GM21825 (cell line): ENCODE measurements at regions not wholly inside any gene's neighbourhood (a gene's known extent, or its start where the extent isn't known, plus 50 kb on each side); places are given as distances from the start of the nearest gene placed in this dataset.

ENCODE experiments used
- ATAC-seq: cut with Tn5 transposase; IDR thresholded peaks from one replicate; pipeline ENCODE4 v1.9.1; 2021; ENCODE audit warnings: mild to moderate bottlenecking, moderate library complexity; ENCODE audit not compliant: unreplicated experiment

- ATAC-seq = no peak
Observed at GRCh38 chr1:30340934-30341333, 382.5 kb downstream of the MATN1 start.

GRCh38 chr1:30339866-30340265, 383.5 kb downstream of the MATN1 start:
- ATAC-seq = no peak

GRCh38 chr1:30338765-30339164, 384.6 kb downstream of the MATN1 start:
- ATAC-seq = no peak

- ATAC-seq = no peak
Observed at GRCh38 chr1:30337324-30337620, 386.1 kb downstream of the MATN1 start.

GRCh38 chr1:30336550-30337323, 386.6 kb downstream of the MATN1 start:
- ATAC-seq = no peak

- no peak for ATAC-seq
Observed at GRCh38 chr1:30335997-30336390, 387.4 kb downstream of the MATN1 start.

- ATAC-seq = no peak
Observed at GRCh38 chr1:30335389-30335996, 387.9 kb downstream of the MATN1 start.

GRCh38 chr1:30334767-30335166, 388.6 kb downstream of the MATN1 start:
- no peak for ATAC-seq

GRCh38 chr1:30332116-30333094, 391.0 kb downstream of the MATN1 start:
- no peak for ATAC-seq

- no peak for ATAC-seq
Observed at GRCh38 chr1:30331415-30332065, 391.8 kb downstream of the MATN1 start.

GRCh38 chr1:30330644-30331043, 392.7 kb downstream of the MATN1 start:
- no peak for ATAC-seq

- ATAC-seq = no peak
Observed at GRCh38 chr1:30329802-30330557, 393.4 kb downstream of the MATN1 start.

GRCh38 chr1:30329263-30329753, 394.1 kb downstream of the MATN1 start:
- ATAC-seq = no peak

- no peak for ATAC-seq
Observed at GRCh38 chr1:30328401-30329262, 394.8 kb downstream of the MATN1 start.

GRCh38 chr1:30328100-30328370, 395.4 kb downstream of the MATN1 start:
- no peak for ATAC-seq

GRCh38 chr1:30327370-30328099, 395.9 kb downstream of the MATN1 start:
- ATAC-seq = no peak

- ATAC-seq = no peak
Observed at GRCh38 chr1:30325999-30326398, 397.4 kb downstream of the MATN1 start.

- ATAC-seq = no peak
Observed at GRCh38 chr1:30325085-30325935, 398.1 kb downstream of the MATN1 start.
